ENCODE measurements at regions not wholly inside any gene's neighbourhood (a gene's known extent, or its start where the extent isn't known, plus 50 kb on each side); places are given as distances from the start of the nearest gene placed in this dataset.
"Not testable (repeated sequence)": the region's sequence is repeated elsewhere in the genome, so short reads cannot be mapped to it uniquely, and the experiment has no call there.

DNA sequence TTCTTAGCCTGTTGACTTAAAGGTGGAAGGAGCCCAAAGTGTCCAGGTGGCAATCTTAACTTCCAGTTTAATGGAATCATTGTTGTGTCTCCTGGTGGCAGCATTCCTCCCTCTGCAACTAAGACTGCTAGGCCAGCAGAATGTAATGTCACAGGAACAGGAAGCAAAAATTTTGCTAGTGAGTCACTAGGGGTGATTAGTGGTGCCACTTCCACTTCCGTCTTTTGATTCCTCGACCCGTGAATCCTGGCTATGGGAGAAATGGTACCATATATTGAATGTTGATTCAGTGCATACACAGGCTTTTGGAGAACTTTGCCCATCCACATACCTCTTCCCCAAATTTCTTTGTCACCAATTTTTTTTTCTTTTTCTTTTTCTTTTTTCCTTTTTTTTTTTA lies 661.4 kb downstream of the TAF11L14 start:
- not testable (repeated sequence) for H3K79me2 ChIP-seq (ENCODE audit: control insufficient read depth, insufficient read depth, low read length, unreplicated experiment); H3K4me1 ChIP-seq (ENCODE audit: control insufficient read depth, insufficient read depth, low read length, unreplicated experiment); H3K27ac ChIP-seq (ENCODE audit: low read depth, low read length); H3K4me3 ChIP-seq (ENCODE audit: low read depth, low read length); H3K27me3 ChIP-seq (ENCODE audit: insufficient read depth, low read length); H3K36me3 ChIP-seq (ENCODE audit: insufficient read depth, low read length); H2AFZ ChIP-seq (ENCODE audit: low read length, unreplicated experiment)

DNA sequence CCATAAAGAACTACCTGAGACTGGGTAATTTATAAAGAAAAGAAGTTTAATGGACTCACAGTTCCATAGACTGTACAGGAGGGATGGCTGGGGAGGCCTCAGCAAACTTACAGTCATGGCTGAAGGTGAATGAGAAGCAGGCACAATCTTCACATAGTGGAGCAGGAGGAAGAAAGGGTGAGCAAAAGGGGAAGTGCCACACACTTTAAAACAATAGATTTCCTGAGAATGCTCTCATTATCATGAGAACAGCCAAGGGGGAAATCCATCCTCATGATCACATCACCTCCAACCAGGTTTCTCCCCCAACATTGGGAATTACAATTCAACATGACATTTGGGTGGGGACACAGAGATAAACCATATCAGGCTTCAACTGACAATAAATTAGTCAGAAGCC lies 664.9 kb downstream of the TAF11L14 start:
- no peak overlapping the region for H2AFZ ChIP-seq (ENCODE audit: low read length, unreplicated experiment)
- no peak overlapping the region for H3K27ac ChIP-seq (ENCODE audit: low read depth, low read length)
- H3K36me3 ChIP-seq (ENCODE audit: insufficient read depth, low read length) = no peaks in the 10 kb centered on the region
- no peaks in the 10 kb centered on the region for H3K4me1 ChIP-seq (ENCODE audit: control insufficient read depth, insufficient read depth, low read length, unreplicated experiment)
- no peaks in the 10 kb centered on the region for H3K79me2 ChIP-seq (ENCODE audit: control insufficient read depth, insufficient read depth, low read length, unreplicated experiment)
- H3K4me3 ChIP-seq (ENCODE audit: low read depth, low read length) = no peak overlapping the region
- no peaks in the 10 kb centered on the region for H3K27me3 ChIP-seq (ENCODE audit: insufficient read depth, low read length)

DNA sequence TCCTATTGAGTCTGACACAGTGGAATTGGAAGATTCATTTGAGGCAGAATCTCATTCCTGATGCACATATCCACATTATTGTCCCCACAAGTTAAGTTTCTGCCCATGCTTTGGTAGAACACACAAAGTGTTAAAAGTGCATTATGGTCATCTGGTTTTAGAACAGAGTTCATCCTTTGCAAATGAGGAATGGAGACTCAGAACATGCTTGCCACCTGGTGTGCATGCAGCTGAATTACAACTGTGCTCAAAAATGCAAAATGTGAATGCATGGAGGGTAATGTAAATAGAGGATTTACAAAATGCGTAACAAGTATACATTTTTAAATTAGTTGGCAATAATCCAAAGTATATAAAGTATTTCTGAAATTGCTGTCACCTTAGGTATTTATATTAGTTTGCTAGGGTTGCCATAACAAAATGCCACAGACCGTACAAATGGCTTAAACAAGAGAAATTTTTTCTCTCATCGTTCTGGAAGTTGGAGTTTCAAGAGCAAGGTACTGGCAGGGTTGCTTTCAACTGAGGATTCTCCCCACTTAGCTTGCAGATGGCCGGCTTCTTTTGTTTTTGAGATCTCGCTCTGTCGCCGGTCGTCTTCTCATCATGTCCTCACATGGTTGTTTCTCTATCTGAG lies 671.1 kb downstream of the TAF11L14 start:
- Histone ChIP-seq H3K27me3 (ENCODE audit: insufficient read depth, low read length) (no peaks in the 10 kb centered on the region), H3K4me1 (ENCODE audit: control insufficient read depth, insufficient read depth, low read length, unreplicated experiment) (no peaks in the 10 kb centered on the region), H3K4me3 (ENCODE audit: low read depth, low read length) (no peak overlapping the region), H3K27ac (ENCODE audit: low read depth, low read length) (no peak overlapping the region), H3K79me2 (ENCODE audit: control insufficient read depth, insufficient read depth, low read length, unreplicated experiment) (no peaks in the 10 kb centered on the region), H3K36me3 (ENCODE audit: insufficient read depth, low read length) (no peaks in the 10 kb centered on the region), H2AFZ (ENCODE audit: low read length, unreplicated experiment) (no peak overlapping the region)

DNA sequence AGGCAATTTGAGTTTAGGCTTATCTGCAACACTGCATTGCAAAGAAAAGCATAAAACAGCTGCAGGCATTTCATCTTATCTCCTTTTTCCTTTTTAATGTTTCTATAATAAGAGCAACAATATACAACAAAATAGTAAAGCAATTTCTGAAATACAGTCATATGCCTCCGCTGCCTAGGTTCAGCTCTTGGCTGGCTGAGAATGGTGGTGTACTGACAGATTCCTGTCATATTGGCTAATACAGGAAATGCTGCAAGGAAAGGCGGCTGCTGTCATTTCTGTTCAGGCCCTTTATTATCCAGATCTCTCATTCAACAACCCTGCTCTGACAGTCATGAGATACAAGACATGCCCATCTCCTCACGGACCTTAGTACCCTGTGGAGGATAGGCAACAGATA lies 677.0 kb downstream of the TAF11L14 start:
- Histone ChIP-seq H3K4me1 (ENCODE audit: control insufficient read depth, insufficient read depth, low read length, unreplicated experiment) (no peaks in the 10 kb centered on the region), H3K4me3 (ENCODE audit: low read depth, low read length) (no peak overlapping the region), H3K36me3 (ENCODE audit: insufficient read depth, low read length) (no peaks in the 10 kb centered on the region), H2AFZ (ENCODE audit: low read length, unreplicated experiment) (no peak overlapping the region), H3K27me3 (ENCODE audit: insufficient read depth, low read length) (no peaks in the 10 kb centered on the region), H3K27ac (ENCODE audit: low read depth, low read length) (no peak overlapping the region), H3K79me2 (ENCODE audit: control insufficient read depth, insufficient read depth, low read length, unreplicated experiment) (no peaks in the 10 kb centered on the region)

DNA sequence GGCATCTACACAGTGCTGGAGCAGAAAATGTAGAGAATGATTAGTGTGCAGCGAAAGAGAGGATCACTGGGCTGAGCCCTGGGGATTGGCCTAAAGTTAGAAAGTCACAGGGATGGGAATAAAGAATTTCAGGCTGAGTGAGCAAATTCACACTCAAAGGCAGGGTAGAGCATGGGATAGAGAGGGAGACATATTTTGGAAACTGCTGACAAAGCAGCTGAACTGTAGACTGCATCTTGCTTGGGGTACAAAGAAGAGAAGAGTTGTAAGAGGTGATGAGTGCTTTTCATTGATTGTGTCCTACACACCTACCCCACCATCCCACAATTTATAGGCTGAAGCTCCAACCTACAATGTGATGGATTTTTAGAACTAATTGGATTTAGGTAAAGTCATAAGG lies 677.8 kb downstream of the TAF11L14 start:
- H3K27ac ChIP-seq (ENCODE audit: low read depth, low read length) = no peak overlapping the region
- H3K36me3 ChIP-seq (ENCODE audit: insufficient read depth, low read length) = no peaks in the 10 kb centered on the region
- H3K79me2 ChIP-seq (ENCODE audit: control insufficient read depth, insufficient read depth, low read length, unreplicated experiment) = no peaks in the 10 kb centered on the region
- no peaks in the 10 kb centered on the region for H3K4me1 ChIP-seq (ENCODE audit: control insufficient read depth, insufficient read depth, low read length, unreplicated experiment)
- H2AFZ ChIP-seq (ENCODE audit: low read length, unreplicated experiment) = no peak overlapping the region
- H3K27me3 ChIP-seq (ENCODE audit: insufficient read depth, low read length) = no peaks in the 10 kb centered on the region
- H3K4me3 ChIP-seq (ENCODE audit: low read depth, low read length) = no peak overlapping the region

DNA sequence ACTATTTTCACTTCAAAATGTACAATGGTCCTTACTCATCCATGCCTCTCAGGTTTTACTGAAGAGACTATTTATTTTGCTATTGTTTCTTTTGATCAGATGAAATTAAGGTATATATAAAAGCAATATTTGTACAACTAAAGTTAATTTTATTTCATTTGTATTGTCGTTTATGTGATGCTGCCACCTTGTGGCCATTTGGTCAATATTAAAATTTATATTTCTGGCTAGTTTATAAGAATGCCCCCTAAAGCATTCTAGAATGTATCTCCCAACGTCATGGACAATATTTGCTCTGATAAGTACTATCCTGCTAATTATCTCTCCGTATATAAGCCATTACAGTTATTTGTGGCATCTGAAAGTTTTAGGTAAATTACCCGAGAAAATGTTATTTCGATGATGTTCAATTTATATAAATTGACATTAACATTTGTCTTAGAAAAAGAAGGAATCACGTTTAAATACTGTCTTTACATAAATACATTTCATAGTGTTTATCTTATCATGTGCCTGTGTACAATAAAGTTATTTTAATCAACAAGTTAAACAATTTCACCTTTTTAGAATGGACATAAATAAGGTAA lies 680.0 kb downstream of the TAF11L14 start:
- Histone ChIP-seq H3K27ac (ENCODE audit: low read depth, low read length) (no peak overlapping the region), H3K27me3 (ENCODE audit: insufficient read depth, low read length) (0 out of 2 replicates have a peak, but pooled peaks cover 2% of the 10 kb centered on the region), H2AFZ (ENCODE audit: low read length, unreplicated experiment) (no peak overlapping the region), H3K4me3 (ENCODE audit: low read depth, low read length) (no peak overlapping the region), H3K79me2 (ENCODE audit: control insufficient read depth, insufficient read depth, low read length, unreplicated experiment) (no peaks in the 10 kb centered on the region), H3K36me3 (ENCODE audit: insufficient read depth, low read length) (no peaks in the 10 kb centered on the region), H3K4me1 (ENCODE audit: control insufficient read depth, insufficient read depth, low read length, unreplicated experiment) (no peaks in the 10 kb centered on the region)

DNA sequence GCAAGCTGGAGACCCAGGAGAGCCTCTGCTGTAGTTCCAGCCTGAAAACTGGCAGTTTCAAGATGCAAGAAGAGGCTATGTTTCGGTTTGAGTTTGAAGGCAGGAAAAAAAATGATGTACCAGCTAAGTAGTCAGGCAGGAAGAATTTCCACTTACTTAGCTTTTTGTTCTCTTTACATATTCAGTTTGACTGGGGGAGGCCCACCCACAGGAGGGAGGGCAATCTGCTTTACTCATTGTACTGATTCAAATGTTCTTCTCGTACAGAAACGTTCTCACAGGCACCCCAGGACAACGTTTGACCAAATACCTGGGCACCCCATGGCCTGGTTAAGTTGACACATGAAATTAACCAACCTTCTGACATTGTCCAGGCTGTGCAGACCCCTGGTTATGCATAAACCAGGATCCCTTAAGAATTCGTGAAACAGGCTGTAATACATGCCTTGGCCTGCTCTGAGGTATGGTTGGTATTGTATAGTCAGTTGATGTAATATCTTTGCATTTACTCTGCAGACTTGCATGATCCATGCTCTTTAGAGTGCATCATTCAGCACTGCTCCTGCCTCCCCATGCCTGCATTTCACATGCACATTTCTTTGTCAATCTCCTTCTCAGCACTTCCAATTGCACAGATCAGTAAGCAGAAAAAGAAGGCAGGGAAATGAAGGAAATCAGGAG lies 687.1 kb downstream of the TAF11L14 start:
- Histone ChIP-seq H3K79me2 (ENCODE audit: control insufficient read depth, insufficient read depth, low read length, unreplicated experiment) (no peaks in the 10 kb centered on the region), H3K36me3 (ENCODE audit: insufficient read depth, low read length) (no peaks in the 10 kb centered on the region), H2AFZ (ENCODE audit: low read length, unreplicated experiment) (no peak overlapping the region), H3K4me3 (ENCODE audit: low read depth, low read length) (no peak overlapping the region), H3K4me1 (ENCODE audit: control insufficient read depth, insufficient read depth, low read length, unreplicated experiment) (peaks cover 5% of the 10 kb centered on the region), H3K27me3 (ENCODE audit: insufficient read depth, low read length) (0 out of 2 replicates have a peak, but pooled peaks cover 11% of the 10 kb centered on the region), H3K27ac (ENCODE audit: low read depth, low read length) (no peak overlapping the region)

DNA sequence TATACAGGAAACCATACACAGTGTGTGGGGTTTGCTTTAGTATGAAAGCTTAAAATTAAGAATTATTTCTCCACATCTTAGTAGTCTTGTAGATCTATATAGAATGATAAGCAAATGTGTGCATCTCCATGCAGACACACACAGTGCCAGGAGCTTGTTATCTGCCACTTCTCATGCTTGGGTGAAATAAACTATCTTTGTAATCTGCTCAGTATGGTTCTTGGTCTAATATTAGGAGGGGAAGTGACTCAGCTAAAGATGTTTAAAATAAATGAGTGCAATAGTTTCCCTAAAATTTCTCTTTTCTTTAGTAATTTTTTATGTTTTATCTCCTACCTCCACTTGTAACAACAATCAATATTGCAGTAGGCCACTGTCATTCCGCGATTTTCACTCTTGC lies 689.6 kb downstream of the TAF11L14 start:
- no peak overlapping the region for H2AFZ ChIP-seq (ENCODE audit: low read length, unreplicated experiment)
- no peaks in the 10 kb centered on the region for H3K36me3 ChIP-seq (ENCODE audit: insufficient read depth, low read length)
- peaks cover 5% of the 10 kb centered on the region for H3K4me1 ChIP-seq (ENCODE audit: control insufficient read depth, insufficient read depth, low read length, unreplicated experiment)
- H3K4me3 ChIP-seq (ENCODE audit: low read depth, low read length) = no peak overlapping the region
- H3K27me3 ChIP-seq (ENCODE audit: insufficient read depth, low read length) = 0 out of 2 replicates have a peak, but pooled peaks cover 11% of the 10 kb centered on the region
- no peak overlapping the region for H3K27ac ChIP-seq (ENCODE audit: low read depth, low read length)
- no peaks in the 10 kb centered on the region for H3K79me2 ChIP-seq (ENCODE audit: control insufficient read depth, insufficient read depth, low read length, unreplicated experiment)

DNA sequence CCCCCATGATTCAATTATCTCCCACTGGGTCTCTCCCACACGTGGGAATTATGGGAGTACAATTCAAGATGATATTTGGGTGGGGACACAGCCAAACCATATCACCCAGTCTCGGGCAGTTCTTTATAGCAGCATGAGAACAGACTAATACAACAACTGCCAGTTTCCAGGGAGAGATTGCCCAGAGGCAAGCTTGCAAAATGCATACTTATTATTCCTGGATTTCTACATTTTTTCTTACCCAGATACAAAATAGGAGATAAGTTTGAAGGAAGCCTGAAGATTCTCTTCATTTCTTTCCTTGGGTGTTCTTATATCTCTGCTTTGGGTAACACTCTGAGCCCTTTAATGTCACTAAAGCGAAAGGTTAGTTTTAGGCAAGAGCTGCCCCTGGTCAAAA lies 691.2 kb downstream of the TAF11L14 start:
- H3K4me3 ChIP-seq (ENCODE audit: low read depth, low read length) = no peak overlapping the region
- no peak overlapping the region for H3K27ac ChIP-seq (ENCODE audit: low read depth, low read length)
- H3K27me3 ChIP-seq (ENCODE audit: insufficient read depth, low read length) = no peaks in the 10 kb centered on the region
- H3K36me3 ChIP-seq (ENCODE audit: insufficient read depth, low read length) = no peaks in the 10 kb centered on the region
- H3K4me1 ChIP-seq (ENCODE audit: control insufficient read depth, insufficient read depth, low read length, unreplicated experiment) = peaks cover 5% of the 10 kb centered on the region
- no peaks in the 10 kb centered on the region for H3K79me2 ChIP-seq (ENCODE audit: control insufficient read depth, insufficient read depth, low read length, unreplicated experiment)
- no peak overlapping the region for H2AFZ ChIP-seq (ENCODE audit: low read length, unreplicated experiment)

DNA sequence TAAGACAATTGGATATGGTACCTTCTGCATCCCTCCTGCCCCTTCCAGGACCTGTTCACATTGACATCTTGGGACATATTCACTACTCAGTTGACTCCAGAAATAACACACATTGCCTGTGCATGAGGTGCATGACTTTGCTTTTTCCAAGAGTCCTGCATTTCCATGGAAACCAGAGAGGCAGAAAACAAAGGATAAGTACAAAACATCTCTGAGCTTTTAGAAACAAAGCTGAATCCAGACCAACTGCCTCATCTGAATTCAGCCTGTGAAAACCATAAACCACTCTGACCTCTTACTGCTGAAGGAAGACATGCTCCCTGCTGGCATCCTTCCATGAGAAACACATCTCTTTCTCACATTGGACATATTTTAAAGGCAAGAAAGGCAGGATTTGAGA lies 695.1 kb downstream of the TAF11L14 start:
- no peak overlapping the region for H2AFZ ChIP-seq (ENCODE audit: low read length, unreplicated experiment)

DNA sequence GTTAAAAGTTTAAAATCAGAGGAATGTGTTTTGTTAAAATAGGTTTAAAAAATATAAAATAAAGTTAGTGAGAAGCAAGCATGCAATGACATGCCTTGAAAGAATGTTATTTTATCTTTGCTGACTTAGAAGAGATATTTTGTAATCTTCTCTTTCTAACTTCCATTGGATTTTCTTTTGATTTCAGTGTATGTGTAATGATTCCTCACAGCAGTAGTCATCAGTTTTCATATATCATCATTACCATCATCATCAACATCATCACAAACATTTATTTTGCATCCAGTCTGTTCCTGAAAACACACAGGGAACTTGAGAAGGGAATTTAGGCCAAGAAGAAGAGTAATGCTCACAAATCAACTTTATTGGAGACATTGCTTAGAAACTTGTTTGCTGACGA lies 699.6 kb downstream of the TAF11L14 start:
- Histone ChIP-seq H3K27me3 (ENCODE audit: insufficient read depth, low read length) (no peaks in the 10 kb centered on the region), H3K27ac (ENCODE audit: low read depth, low read length) (peak overlapping the region; percentile 32), H3K4me1 (ENCODE audit: control insufficient read depth, insufficient read depth, low read length, unreplicated experiment) (no peaks in the 10 kb centered on the region), H3K79me2 (ENCODE audit: control insufficient read depth, insufficient read depth, low read length, unreplicated experiment) (no peaks in the 10 kb centered on the region), H3K36me3 (ENCODE audit: insufficient read depth, low read length) (no peaks in the 10 kb centered on the region), H2AFZ (ENCODE audit: low read length, unreplicated experiment) (no peak overlapping the region), H3K4me3 (ENCODE audit: low read depth, low read length) (no peak overlapping the region)

More for the DNA sequence above, 695.1 kb downstream of the TAF11L14 start:
- 0 out of 2 replicates have a peak overlapping the region, but pooled peaks have one; percentile 12 for H3K27ac ChIP-seq (ENCODE audit: low read depth, low read length)
- no peaks in the 10 kb centered on the region for H3K4me1 ChIP-seq (ENCODE audit: control insufficient read depth, insufficient read depth, low read length, unreplicated experiment)
- no peaks in the 10 kb centered on the region for H3K36me3 ChIP-seq (ENCODE audit: insufficient read depth, low read length)
- H3K79me2 ChIP-seq (ENCODE audit: control insufficient read depth, insufficient read depth, low read length, unreplicated experiment) = no peaks in the 10 kb centered on the region
- H3K27me3 ChIP-seq (ENCODE audit: insufficient read depth, low read length) = no peaks in the 10 kb centered on the region
- no peak overlapping the region for H3K4me3 ChIP-seq (ENCODE audit: low read depth, low read length)
